ENCODE measurements at regions not wholly inside any gene's neighbourhood (a gene's known extent, or its start where the extent isn't known, plus 50 kb on each side); places are given as distances from the start of the nearest gene placed in this dataset.

DNA sequence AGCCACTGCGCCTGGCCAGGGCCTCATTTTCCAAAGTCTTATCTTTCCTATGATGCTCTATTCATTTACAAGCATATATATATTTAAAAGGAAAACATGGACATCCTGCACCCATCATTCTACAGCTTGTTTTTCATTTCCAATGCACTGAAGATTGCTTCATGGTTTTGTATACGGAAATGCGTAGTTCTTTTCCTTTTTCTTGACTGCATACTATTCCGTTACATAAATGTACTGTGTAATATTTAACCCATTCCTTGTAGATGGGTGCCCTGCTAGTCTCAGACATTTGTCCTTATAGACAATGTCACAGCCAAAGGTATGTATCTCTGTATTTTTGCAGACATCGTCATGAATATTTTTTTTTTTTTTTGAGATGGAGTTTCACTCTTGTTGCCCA lies 257.0 kb downstream of the ASMT start:
- TF ChIP-seq, protein P1, sequence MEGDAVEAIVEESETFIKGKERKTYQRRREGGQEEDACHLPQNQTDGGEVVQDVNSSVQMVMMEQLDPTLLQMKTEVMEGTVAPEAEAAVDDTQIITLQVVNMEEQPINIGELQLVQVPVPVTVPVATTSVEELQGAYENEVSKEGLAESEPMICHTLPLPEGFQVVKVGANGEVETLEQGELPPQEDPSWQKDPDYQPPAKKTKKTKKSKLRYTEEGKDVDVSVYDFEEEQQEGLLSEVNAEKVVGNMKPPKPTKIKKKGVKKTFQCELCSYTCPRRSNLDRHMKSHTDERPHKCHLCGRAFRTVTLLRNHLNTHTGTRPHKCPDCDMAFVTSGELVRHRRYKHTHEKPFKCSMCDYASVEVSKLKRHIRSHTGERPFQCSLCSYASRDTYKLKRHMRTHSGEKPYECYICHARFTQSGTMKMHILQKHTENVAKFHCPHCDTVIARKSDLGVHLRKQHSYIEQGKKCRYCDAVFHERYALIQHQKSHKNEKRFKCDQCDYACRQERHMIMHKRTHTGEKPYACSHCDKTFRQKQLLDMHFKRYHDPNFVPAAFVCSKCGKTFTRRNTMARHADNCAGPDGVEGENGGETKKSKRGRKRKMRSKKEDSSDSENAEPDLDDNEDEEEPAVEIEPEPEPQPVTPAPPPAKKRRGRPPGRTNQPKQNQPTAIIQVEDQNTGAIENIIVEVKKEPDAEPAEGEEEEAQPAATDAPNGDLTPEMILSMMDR (IDR thresholded peaks at IDR 0.05) = no peak
- no peak for TF ChIP-seq EZH2 (IDR thresholded peaks at IDR 0.05)
- TF ChIP-seq EZH2phosphoT487 (IDR thresholded peaks at IDR 0.05) = no peak

Data from neural progenitor cell (in vitro differentiated cells).